Hippocampal formation (tissue), 2 donors: ENCODE measurements at regions not wholly inside any gene's neighbourhood (a gene's known extent, or its start where the extent isn't known, plus 50 kb on each side); places are given as distances from the start of the nearest gene placed in this dataset.

ENCODE experiments used
- DNase-seq, 2 donors: peaks; one replicate each; lab custom pipeline; 2025; lab: John Stamatoyannopoulos, UW

DNA sequence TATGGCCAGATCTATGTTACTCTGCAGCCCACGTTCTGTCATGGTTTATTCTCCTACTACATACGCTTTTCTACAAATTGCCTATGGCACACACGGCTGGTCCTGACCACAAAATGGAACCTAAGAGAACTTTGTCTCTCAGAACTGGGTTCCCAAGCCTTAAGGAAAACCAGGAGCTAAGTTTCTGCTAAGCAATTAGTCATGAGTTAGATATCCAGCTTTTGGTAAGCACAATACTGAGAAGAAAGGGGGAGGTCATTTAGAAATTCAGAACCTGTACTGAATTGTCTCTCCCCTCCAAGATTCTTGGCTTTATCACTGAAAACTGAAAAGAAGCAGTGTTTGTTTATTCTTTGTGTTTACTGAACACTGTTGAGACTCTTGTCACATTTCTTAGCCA lies 283.5 kb upstream of the TANK start:
- DNase-seq = no peak

DNA sequence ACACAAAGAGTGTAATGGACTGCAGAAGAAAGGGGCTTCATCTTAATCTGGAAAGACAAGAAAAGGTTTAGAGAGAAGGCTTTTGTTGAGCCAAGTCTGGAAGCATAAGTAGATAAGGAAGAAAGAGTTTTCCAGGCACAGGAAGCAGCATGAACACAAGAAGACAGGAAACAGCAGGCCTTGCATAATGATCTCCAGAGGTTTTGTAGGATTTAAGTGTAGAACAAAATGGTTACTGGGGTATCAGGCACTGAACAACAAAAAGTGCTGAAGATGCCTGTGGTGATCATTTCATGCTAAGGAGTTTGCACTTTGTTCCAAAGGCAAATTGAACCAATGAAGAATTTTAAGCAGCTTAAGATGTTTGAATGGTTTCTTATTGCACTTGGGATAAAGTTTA lies 281.6 kb upstream of the TANK start:
- DNase-seq = no peak

DNA sequence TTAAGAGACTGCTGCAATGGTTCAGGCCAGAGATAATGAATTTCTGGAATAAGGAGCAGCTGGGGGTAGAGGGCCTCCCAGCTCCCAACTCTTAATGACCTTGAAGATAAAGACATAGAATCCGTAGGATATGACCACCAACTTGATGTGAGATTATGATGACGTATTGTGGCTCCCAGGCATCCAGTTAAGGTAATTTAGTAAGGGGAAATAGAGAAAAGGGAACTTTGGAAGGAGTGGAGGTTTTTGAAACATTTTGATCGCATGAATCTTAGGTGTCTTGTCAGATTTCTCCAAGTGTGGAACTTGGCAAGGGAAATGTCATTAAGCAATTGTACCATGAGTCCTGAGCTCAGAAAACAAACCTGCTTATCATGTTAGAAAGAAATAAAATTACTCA lies 277.3 kb upstream of the TANK start:
- DNase-seq = no peak

DNA sequence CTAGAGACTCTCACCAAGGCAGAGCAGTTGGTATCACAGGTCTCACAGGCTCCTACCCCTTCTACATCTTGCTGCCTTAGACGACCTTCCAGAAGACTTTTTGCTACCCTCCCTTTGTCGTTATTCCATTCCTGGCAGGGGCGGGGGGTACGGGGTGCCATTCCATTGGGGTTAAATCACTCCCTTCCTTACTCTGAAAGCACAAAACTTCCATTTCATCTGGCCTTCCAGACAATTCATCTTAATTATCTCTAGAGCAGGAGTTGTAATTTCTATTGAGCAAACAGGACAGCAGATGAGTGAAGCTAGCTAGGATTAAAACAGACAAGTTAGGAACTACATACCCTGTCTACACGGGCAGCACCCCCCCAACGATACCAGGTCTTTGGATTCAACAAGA lies 276.2 kb upstream of the TANK start:
- no peak for DNase-seq

DNA sequence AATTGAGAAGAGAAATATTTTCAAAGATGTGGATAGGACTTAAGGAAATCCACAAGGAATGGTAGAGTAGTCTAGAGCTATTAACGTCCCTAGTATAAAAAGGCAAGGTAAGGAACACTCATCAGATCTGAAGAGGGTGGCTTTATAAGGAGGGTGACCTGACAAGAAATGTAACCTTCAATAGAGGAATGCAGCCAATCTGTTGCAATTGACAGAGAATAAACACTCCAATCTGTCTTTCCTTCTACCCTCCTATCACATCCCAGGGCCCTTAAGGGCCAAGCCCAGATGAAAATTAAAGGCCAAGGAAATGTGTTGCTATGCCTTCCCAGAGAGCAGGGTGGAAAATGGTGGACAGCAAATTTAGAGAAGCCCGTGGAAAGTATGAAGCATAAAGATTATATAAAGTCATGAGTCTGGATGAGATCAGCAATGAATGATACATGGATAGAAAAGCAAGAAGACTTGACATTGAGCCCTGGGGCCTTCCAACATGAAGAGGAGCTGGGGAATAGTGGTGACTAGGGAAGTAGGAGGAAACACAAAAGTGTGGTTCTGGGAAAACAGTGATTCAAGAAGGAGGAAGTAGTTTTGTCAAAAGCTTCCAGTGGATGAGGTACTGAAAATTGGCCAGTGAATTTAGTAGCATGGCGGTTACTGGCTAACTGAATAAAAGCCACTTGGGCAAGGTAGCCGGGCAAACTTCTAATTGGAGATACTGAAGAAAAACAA lies 270.6 kb upstream of the TANK start:
- no peak for DNase-seq

DNA sequence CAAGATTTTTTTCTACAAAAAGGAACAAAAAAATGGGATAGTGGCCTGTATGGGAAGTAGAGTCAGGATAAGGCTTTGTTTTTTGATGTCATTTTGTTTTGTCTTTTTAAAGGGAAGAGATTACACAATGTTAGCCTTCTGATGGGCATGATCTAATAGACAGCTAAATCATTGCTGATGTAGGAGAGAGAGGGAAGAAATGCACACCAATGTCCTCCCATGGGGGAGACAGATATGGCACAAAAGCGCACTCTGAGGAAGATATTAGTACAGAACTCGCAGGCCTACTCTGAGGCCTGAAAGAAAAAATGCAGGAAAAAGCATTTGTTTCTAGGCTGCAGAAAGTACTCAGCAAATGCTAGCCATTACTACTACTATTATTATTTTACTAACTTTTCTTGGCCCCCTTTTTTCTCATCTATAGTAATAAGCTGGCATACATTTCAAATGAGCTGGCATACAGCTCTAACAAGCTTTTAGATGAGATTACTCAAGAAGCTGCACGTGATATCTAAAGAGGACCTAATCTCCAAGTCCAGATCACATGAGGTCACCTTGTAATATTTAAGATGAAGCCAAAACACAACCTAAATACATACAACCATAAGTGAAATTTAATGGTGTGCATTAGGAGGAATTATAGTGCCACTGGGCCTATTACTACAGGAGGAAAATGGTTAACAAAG lies 269.4 kb upstream of the TANK start:
- DNase-seq = no peak

DNA sequence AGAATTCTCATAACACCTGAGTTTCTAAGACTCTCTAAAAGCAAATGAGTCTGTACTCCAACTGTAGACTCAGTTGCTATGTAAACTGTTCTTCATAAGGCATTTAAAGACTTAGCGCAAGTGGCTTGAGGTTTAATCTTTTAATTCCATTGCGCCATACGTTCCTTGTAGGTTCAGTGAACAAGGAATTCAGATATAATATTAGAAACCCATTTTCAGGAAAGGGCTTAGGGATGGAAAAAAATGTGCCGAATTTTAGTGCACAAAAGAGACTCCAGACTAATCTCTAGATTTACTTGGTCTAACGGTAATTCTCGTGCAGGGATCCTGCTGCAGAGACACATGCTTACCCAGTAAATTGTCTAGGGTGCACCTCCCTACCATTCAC lies 268.9 kb upstream of the TANK start:
- no peak for DNase-seq

DNA sequence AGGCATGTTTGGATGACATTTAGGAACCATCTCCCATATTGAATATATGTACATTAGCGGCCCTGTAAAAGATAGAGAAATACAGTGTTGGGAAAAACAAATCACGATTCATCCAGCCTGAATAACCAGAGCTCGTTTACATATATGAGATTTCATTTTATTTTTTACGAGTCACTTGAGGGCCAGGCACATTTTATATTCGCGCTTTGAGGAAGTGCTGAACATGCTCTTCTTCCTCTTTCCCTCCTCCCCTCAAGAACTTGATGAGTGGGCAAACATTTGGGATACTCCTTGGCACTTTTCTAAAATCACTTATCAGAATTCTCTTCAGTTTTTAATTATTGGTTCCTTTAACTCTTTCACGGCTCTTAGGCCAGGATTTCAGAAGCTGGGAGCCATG lies 268.0 kb upstream of the TANK start:
- no peak for DNase-seq

DNA sequence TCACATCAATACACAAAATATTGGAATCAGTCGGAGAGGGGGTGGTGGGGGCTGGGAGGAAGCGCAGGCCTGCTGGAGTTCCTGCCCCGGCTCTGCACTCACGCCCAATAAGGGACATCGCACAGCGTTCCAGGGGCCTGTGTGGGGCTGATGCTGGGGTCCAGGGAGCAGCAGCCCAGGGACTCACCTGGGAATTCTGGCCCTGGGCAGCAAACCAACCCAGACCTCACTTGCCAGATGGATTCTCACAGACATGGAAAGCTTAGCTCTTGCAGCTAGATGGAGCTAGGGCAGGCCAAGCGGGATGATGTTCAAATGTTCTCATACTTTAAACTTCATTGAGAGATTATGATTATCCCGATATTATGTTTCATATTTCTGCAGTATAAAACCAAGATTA lies 266.6 kb upstream of the TANK start:
- DNase-seq = no peak

DNA sequence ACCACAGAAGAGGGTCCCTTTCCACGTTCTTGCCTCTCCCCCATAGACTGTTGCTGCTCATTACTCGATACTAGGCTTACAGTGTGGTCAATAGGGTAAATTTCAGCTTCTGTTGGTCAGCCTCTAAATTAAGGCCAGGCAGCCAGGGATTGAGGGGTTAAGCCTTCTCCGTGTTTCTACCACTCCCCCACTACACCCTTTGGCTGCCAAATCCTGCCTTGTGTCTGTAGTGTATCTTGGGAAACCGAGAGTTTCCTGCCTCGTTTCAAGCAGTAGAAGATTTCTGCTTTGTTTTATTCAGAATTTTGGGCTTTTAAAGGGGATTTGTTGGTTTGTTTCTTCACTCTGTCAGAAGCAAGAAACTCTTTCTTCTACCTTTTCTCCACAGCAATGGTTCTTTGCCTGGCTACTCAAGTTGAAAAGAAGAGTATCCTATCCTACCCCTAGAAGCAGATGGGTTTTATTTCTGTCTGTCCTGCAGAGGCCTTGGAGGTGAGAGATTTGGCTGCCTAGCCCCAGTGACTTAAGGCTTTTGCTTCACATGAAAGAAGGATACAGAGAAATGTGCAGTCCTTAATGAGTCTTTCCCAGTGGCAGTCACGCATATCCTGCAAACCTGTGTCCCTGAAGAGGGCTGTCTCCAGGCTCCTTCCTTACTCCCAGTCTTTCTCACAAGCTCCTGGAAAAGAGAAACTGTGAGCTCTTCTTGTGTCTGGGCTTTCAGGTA lies 261.5 kb upstream of the TANK start:
- no peak for DNase-seq

DNA sequence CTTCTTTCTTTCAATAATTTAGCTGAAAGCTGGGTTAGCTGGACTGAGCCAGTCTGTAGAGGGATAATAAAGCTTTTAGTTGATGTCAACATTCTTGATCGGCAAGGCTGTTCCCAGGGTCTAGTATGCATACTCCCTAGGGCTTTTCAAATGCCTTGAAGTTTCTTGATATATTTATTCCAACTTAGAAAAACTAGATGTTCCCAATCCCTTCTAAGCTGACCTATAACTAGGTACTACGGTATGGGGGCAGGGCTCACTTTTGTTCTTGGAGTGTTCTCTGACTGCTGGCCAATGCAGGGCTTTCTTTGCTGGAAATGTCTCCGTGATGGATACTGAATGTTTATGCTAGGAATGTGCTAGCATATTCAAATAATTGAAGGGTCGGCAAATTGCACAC lies 258.6 kb upstream of the TANK start:
- no peak for DNase-seq

DNA sequence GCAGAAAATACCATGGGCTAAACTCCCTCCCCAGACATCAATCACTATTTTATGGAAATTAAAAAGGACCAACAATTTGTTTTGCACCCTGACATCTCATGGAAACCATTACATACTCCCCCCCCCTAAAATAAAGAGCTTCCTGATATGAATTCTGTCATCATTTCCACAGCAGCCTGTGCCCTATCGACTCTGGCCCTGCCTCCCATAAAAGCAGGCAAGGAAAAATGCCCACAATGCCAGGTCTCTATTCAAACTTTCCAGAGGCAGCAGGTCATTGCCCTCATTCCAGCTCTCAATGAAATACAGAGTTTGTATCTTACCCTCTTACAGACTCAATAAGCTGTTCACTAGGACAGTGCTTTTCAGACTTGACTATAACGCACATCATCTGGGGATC lies 254.4 kb upstream of the TANK start:
- DNase-seq = no peak

DNA sequence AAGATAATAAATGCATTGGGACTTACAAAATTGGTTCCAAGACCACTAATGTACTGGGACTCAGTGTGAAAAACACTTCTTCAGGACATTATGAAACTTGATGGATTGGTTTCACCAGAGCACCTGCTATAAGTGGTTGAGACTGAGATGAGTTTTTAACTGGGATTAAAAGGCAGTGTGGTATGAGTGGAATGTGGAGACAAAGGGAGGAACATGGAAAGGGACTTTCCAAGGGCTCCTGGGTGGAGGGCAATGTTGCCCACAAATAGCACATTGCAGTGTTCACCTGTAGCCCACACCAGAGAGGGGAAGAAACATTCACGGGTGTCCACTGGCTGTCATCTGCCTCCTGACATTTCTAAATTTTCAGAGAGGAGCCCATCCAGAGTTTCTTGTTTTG lies 253.3 kb upstream of the TANK start:
- DNase-seq = no peak

DNA sequence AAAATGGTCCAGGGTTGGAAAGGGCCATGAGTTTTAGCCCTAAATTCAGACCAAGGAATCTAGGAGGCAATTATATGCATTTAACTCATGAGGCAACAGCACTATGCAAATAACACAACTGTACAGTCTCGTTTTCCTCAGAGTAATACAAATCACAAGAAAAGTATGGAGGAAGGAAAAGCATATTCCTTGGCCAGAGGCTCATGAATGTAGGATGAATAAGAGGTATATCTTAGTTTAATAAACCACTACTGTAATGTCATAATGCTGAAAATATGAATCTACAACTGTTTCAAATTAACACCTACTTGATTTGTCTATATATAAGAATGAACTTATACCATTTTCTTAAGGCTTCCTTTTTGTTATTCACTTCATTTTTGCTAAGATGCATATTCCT lies 252.5 kb upstream of the TANK start:
- no peak for DNase-seq

DNA sequence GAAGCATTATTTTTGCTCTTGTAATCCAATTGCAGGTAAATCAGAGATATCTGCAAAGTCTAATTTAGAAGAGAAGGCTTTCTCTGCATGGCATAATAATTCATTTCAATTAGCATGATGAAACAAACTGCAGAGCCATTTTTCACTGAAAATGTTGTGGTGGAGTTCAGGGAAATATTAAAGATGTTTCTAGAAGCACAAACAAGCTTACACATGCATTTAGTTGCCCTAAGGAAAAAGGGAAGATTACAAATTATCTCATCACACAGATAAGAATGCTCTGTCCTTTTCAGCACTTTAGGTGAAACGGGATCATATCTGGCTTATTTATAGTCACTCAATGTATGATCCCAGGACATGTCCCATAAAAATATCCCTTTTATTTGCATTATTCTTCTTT lies 252.1 kb upstream of the TANK start:
- DNase-seq = no peak

DNA sequence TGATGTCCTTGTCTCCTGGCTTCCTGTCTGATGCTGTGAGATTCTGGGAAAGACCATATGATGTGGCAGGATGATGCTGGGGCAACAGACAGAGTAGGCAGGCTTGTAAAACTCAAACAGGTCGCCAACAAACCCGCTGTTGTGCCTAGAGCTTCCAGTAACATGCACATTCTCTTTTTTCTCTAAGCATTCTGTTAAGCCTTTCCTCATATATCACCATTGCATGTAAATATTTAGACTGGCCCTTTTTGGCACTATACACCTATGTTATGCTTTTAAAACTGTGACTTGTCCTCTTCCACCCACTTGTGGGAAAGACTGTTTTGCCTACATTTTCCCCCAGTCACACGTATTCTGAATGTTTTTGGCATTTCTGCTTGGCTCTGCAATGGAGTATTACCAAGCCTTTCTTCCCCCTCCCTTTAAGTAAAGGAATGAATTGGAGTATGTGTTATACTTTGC lies 250.4 kb upstream of the TANK start:
- DNase-seq = no peak

DNA sequence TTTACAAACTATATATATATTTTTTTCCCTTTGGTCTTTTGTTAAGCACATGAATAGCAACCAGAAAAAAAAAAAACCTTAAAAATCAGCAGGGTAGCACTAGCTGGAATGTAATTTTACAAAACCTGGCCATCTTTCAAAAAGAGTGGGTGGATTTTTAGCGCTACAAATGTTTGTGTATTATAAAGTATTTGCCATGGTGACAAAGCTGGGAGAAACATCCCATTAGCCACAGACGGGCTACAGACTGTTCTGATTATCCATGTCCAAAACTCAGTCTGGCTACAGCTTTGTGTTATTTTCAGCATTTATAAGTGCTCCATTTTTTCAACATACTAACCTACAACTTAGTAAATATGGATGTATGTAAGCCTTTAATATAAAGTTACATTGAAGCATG lies 249.5 kb upstream of the TANK start:
- DNase-seq = no peak

DNA sequence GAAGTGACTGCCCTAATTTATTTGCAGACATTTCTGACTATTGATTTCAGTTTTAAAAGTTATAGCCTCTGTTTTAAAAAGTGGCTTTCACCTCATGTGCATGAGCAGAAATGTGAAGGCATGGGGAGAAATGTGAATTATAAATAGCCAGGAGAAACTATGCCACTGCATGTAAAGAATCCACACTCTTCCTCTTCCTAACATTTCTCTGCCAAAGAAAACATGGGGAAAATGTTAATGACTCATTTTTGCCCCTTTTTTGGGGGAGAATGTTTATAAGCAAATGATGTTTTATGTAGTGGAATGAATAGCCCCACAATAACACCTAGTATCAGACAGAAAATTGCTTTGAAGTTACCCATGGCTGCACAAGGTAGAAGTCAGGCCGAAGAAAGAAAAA lies 249.0 kb upstream of the TANK start:
- DNase-seq = no peak

DNA sequence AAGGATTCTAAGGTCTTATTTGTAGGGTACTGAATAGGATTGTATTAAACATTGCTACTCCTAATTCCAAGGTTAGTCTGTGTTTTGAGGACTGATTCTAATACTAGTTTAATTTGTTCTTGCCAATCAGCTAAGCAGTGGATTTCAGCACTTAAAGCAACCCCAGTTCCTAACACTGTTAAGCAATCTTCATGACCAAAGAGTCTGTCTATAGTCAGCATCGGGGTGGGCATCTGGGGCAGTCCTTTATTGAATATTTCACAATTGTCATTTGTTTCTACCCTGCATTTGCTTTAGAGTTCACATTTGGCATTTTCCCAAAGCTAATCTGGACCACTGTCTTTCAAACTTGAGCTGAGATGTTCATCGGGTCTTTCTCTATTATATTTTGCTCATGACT lies 248.0 kb upstream of the TANK start:
- DNase-seq = no peak

DNA sequence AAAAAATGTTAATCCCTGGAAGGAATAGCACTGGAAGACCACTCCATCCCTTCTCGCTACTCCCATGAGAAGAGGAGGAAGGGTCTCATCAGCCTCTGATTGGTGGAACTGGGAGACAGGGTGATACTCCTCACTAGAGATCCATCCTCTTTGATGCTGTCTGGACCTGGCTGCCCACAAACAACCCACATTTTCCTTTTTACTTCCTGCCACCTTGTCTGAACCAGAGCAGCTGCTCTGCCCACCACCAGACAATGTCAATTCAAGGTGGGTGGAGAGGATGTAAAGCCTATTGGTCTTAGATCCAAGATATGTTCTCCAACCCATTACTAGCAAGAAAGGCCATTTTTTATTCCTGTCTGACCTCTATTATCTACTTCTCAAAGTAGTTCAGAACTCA lies 246.9 kb upstream of the TANK start:
- DNase-seq = no peak

DNA sequence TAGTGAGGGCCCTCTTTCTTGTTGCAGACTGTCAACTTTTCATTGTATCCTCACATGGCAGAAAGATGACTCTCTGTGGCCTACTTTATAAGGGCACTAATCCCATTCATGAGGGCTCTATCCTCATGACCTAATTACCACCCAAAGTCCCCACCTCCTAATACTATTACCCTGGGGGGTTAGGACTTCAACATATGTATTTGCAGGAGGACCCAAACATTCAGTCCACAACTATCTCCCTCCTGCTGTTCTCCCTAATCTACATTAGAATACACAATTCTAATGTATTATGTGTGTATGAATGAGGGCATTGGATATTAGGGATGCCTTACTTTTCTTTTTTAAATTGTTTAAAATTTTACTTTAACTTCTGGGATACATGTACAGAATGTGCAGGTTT lies 246.0 kb upstream of the TANK start:
- no peak for DNase-seq

DNA sequence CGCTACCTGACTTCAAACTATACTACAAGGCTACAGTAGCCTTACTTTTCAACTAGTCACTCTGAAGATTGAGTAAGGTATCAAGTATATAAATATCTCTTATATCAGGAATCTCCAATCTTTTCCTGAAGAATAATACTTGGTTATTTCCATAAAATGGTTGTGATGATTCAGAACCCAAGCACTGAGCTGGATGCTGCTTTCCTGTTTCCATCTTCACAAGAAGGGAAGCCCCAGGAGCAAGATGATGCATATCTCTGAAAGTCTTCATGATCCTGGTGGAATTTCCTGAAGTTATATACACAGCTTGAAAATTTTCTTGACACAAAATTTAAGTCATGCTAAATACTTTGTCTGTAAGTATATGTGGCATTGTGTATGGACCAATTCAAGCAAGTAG lies 243.9 kb upstream of the TANK start:
- no peak for DNase-seq

DNA sequence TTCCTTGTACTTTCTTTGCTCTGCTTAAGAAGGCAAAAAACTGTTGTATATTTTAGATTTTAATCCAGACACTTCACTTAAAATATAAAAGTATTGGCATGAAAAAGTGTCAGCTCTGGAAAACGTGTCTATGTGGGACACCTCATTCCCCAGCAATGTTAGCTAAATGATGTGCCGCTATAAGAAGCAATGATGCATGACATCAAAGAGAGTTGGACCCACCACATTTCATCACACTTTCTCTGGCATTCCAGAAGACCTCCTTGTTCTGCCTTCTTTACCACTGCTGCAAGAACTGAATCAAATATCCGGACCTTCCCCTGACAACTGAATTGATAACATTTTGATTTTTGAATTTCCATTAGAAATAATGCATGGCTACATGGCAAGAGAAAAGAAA lies 242.4 kb upstream of the TANK start:
- no peak for DNase-seq
